Uterus (tissue), 3 donors: ENCODE measurements at regions not wholly inside any gene's neighbourhood (a gene's known extent, or its start where the extent isn't known, plus 50 kb on each side); places are given as distances from the start of the nearest gene placed in this dataset.

Source experiments
- DNase-seq, 2 donors: peaks; one replicate each; pipeline ENCODE4 v3.0.0-alpha.2; 2019 to 2020
- H3K27ac ChIP-seq, 2 donors: fragments of 200-600 bp; sonication (generic); 1 replicate in 1 of 2; 2 replicates in 1 of 2; pipeline ENCODE4 v1.5.1; 2016 to 2018
- H3K27me3 ChIP-seq, 2 donors: fragments of 200-600 bp; sonication (generic); one replicate each; pipeline ENCODE4 v1.5.1; 2018 to 2019; ENCODE audit warnings: control low read depth in 1 of 2
- H3K36me3 ChIP-seq, 2 donors: fragments of 200-600 bp; sonication (generic); one replicate each; pipeline ENCODE4 v1.5.1; 2019; ENCODE audit warnings: control low read depth in 1 of 2
- H3K4me1 ChIP-seq, 2 donors: fragments of 200-600 bp; sonication (generic); one replicate each; pipeline ENCODE4 v1.5.1; 2018 to 2019; ENCODE audit warnings: control low read depth in 1 of 2
- H3K4me3 ChIP-seq, 2 donors: fragments of 200-600 bp; sonication (generic); 1 replicate in 1 of 2; 2 replicates in 1 of 2; pipeline ENCODE4 v1.5.1; 2018 to 2019; ENCODE audit warnings: mild to moderate bottlenecking in 1 of 2
- H3K9me3 ChIP-seq, 2 donors: fragments of 200-600 bp; sonication (generic); one replicate each; pipeline ENCODE4 v1.5.1; 2019; ENCODE audit warnings: control low read depth in 1 of 2
- POLR2A ChIP-seq, 2 donors: fragments of 450-650 bp; IDR thresholded peaks; one replicate each; pipeline ENCODE4 v1.6.1; 2016; ENCODE audit warnings: antibody characterized with exemption in 2 of 2, mild to moderate bottlenecking in 1 of 2, moderate library complexity in 1 of 2
- intact Hi-C: fragments of 100-400 bp; cut with DNase I; formaldehyde crosslinking; loops from one replicate; pipeline ENCODE4 v1.15.1; 2023; ENCODE audit warnings: low total_unique reads
- TF ChIP-seq, protein P1 (sequence below), 4 experiments: fragments of 200-600 bp in 2 of 4; fragments of 450-650 bp in 2 of 4; sonication (generic) in 2 of 4; IDR thresholded peaks; one replicate each; pipeline ENCODE4 v1.5.1; 2016 to 2019; ENCODE audit warnings: antibody characterized with exemption in 4 of 4, mild to moderate bottlenecking in 2 of 4, moderate library complexity in 1 of 4
- donor health status: DM: yes; HTN: yes; CAD: no.

DNA sequence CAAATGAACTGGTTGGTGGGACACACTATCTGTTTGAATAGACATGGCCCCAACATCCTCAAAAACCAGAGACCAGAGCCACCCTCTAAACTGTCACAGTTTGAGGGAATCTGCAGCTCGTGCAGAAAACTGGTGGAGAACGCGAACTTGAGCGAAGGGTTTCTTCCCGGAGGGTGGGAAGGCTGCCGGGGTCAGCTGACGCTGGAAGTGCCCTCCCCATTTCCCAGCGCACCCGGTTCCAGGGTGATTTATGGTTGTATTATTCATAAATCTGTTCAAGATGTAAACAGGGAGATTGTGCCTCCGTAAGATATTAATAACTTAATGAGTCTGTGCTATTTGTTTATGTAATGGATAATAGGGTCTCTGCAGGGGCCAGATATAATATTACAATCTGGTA, 1396.7 kb downstream of the BRD1 start:
- Histone ChIP-seq H3K27me3 (no peaks in the 10 kb centered on the region), H3K36me3 (no peaks in the 10 kb centered on the region), H3K27ac (no peak overlapping the region), H3K4me3 (no peak overlapping the region), H3K9me3 (no peaks in the 10 kb centered on the region), H3K4me1 (no peaks in the 10 kb centered on the region)
- no peak for TF ChIP-seq POLR2A (IDR thresholded peaks at IDR 0.05)
- TF ChIP-seq, protein P1, sequence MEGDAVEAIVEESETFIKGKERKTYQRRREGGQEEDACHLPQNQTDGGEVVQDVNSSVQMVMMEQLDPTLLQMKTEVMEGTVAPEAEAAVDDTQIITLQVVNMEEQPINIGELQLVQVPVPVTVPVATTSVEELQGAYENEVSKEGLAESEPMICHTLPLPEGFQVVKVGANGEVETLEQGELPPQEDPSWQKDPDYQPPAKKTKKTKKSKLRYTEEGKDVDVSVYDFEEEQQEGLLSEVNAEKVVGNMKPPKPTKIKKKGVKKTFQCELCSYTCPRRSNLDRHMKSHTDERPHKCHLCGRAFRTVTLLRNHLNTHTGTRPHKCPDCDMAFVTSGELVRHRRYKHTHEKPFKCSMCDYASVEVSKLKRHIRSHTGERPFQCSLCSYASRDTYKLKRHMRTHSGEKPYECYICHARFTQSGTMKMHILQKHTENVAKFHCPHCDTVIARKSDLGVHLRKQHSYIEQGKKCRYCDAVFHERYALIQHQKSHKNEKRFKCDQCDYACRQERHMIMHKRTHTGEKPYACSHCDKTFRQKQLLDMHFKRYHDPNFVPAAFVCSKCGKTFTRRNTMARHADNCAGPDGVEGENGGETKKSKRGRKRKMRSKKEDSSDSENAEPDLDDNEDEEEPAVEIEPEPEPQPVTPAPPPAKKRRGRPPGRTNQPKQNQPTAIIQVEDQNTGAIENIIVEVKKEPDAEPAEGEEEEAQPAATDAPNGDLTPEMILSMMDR (IDR thresholded peaks at IDR 0.05): no peak
- intact Hi-C loops: no loop called here
- no peak for DNase-seq

DNA sequence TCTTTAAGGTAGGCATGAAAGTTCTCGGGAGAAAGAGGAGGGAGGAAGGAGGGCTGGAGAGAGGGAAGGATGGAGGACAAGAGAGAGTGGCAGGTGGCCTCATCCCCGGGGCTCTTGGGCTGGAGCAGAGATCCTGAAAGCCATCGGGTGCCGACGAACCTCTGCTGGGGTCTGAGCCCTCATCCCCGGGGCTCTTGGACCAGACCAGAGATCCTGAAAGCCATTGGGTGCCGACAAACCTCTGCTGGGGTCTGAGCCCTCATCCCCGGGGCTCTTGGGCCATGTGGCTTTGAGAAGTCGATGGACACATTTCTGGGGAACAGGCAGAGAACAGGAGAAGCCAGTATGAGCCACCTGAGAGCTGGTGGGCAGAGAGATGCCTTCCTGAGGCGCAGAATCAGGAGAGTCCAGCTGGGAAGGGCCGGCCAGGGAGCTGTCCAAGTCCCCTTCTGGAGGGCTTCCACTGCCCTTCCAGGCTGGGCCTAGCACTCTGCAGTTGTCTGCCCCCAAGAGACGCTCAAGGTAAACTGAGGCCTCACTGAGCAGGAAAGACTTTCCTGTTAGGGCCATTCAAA, 1398.1 kb downstream of the BRD1 start:
- no peaks in the 10 kb centered on the region for H3K27me3 ChIP-seq
- DNase-seq: no peak

DNA sequence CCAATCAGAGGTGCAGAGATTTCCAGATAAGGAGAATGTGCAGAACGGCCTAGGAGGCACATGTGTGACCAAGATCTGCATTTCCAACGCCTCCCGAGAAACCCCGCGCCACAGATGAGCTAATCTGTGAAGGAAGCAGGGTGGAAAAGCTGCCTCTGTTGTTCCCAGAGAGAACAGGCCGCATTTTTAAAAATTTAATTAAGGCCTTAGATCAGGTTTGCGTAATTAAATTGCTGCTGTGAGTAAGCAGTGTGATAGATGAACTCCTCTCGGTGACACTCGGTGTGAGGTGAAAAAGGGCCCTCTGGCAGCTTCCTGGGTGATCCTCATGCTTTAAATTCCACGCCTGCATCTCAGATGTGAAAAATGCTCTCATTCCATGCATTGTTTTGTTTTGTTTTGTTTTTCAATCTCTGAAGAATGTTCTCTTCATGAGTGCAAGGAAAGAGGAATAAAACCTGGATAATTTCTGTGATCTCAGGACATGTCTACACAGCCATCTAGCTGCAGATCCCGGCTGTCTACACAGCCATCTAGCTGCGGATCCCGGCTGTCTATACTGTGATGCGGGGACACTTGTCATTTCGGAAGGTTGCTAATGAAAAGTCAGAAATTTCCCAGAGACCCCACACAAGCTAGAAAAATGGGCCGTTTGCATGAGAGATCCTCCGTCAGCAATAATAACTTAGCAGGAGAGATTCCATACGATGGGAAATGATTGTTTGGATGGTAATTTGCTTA, 1398.9 kb downstream of the BRD1 start:
- Histone ChIP-seq H3K4me3 (no peak overlapping the region), H3K9me3 (no peaks in the 10 kb centered on the region), H3K4me1 (no peaks in the 10 kb centered on the region), H3K27me3 (no peaks in the 10 kb centered on the region), H3K27ac (no peak overlapping the region), H3K36me3 (no peaks in the 10 kb centered on the region)
- intact Hi-C loops: no loop called here
- no peak for TF ChIP-seq POLR2A (IDR thresholded peaks at IDR 0.05)
- TF ChIP-seq, protein P1 (IDR thresholded peaks at IDR 0.05): no peak
- no peak for DNase-seq

More for the DNA sequence above, 1398.1 kb downstream of the BRD1 start:
- Histone ChIP-seq H3K9me3 (no peaks in the 10 kb centered on the region), H3K4me3 (no peak overlapping the region), H3K36me3 (no peaks in the 10 kb centered on the region), H3K4me1 (no peaks in the 10 kb centered on the region), H3K27ac (no peak overlapping the region)
- intact Hi-C loops: no loop called here
- TF ChIP-seq, protein P1 (IDR thresholded peaks at IDR 0.05): no peak
- no peak for TF ChIP-seq POLR2A (IDR thresholded peaks at IDR 0.05)

DNA sequence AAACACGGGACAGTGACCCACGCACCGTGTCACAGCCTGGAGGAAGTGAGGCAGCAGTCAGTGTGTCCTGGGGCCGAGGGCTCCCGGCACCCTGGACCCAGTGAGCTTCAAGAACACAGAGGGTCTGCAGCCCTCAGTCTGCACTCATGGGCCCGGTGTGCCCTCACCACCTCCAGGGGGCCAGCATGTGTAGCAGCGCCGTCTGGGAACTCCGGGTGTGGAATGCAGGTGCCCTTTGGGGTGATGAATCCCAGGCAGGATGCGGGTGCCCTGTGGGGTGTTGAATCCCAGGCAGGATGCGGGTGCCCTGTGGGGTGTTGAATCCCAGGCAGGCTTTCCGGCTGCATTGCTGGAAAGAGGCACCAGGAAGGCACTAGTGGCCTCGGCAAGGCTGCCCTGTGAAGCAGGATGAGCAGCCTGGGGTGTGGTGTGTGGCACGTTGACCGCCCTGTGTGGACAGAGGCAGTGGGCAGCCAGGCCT, 1399.9 kb downstream of the BRD1 start:
- intact Hi-C loops: no loop called here
- TF ChIP-seq, protein P1 (IDR thresholded peaks at IDR 0.05): no peak
- TF ChIP-seq POLR2A (IDR thresholded peaks at IDR 0.05): no peak
- H3K27ac ChIP-seq: no peak overlapping the region
- H3K36me3 ChIP-seq: no peaks in the 10 kb centered on the region
- no peaks in the 10 kb centered on the region for H3K27me3 ChIP-seq
- H3K9me3 ChIP-seq: no peaks in the 10 kb centered on the region
- H3K4me1 ChIP-seq: no peaks in the 10 kb centered on the region
- no peak for DNase-seq
- H3K4me3 ChIP-seq: no peak overlapping the region
